IMR-90 (cell line): ENCODE measurements at regions not wholly inside any gene's neighbourhood (a gene's known extent, or its start where the extent isn't known, plus 50 kb on each side); places are given as distances from the start of the nearest gene placed in this dataset.
"Not testable (repeated sequence)": the region's sequence is repeated elsewhere in the genome, so short reads cannot be mapped to it uniquely, and the experiment has no call there.

ENCODE experiments used
- FOS ChIP-seq: fragments of 150-350 bp; IDR thresholded peaks from 2 replicates; pipeline ENCODE4 v1.6.1; 2016; ENCODE audit warnings: low read depth, low read length
- POLR2A ChIP-seq: IDR thresholded peaks from 2 replicates; pipeline ENCODE4 v1.6.1; 2012; ENCODE audit warnings: mild to moderate bottlenecking, low read depth, low read length
- SMC3 ChIP-seq: fragments of 150-350 bp; IDR thresholded peaks from 2 replicates; pipeline ENCODE4 v1.6.1; 2016; ENCODE audit warnings: low read depth, mild to moderate bottlenecking, antibody characterized with exemption, low read length, moderate library complexity
- TF ChIP-seq, protein P1 (sequence below): conservative IDR thresholded peaks from 2 replicates; pipeline ENCODE4 v1.5.1; 2012; ENCODE audit warnings: mild to moderate bottlenecking, low read depth, low read length, improper control_type of control experiment

DNA sequence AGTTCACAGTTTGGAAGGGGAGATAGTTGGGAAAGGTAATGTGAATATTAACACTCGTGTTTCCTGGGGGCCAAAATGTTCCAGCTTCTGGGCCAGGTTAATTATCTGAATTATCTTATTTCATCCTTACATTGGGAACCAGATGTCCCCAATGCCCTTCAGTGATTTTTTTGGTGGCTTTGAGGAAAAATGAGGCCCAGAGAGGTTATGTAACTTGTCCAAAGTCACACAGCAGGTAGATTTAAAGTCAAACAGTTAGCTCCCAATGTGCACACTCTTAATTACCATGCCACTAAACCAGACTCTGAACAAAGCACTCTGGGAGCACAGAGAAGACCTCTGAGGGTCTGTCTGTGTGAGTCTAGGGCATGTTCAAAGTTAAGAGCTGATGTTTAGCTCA lies 259.9 kb upstream of the PLGLB2 start:
- TF ChIP-seq, protein P1, sequence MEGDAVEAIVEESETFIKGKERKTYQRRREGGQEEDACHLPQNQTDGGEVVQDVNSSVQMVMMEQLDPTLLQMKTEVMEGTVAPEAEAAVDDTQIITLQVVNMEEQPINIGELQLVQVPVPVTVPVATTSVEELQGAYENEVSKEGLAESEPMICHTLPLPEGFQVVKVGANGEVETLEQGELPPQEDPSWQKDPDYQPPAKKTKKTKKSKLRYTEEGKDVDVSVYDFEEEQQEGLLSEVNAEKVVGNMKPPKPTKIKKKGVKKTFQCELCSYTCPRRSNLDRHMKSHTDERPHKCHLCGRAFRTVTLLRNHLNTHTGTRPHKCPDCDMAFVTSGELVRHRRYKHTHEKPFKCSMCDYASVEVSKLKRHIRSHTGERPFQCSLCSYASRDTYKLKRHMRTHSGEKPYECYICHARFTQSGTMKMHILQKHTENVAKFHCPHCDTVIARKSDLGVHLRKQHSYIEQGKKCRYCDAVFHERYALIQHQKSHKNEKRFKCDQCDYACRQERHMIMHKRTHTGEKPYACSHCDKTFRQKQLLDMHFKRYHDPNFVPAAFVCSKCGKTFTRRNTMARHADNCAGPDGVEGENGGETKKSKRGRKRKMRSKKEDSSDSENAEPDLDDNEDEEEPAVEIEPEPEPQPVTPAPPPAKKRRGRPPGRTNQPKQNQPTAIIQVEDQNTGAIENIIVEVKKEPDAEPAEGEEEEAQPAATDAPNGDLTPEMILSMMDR, result not testable (repeated sequence)
- not testable (repeated sequence) for TF ChIP-seq POLR2A, SMC3, FOS
